ENCODE measurements at regions not wholly inside any gene's neighbourhood (a gene's known extent, or its start where the extent isn't known, plus 50 kb on each side); places are given as distances from the start of the nearest gene placed in this dataset.

- H2BK15ac ChIP-seq (ENCODE audit: low read length): no peak overlapping the region
- H2AFZ ChIP-seq (ENCODE audit: low read length): no peak overlapping the region
- TF ChIP-seq TCF12 (IDR thresholded peaks at IDR 0.05; ENCODE audit: low read depth, low read length) (no peak), JUN (IDR thresholded peaks at IDR 0.05; ENCODE audit: low read depth, low read length) (no peak), SP2 (IDR thresholded peaks at IDR 0.05; ENCODE audit: low read length) (no peak), HDAC6 (IDR thresholded peaks at IDR 0.05; ENCODE audit: low read depth, low read length) (no peak), POLR2AphosphoS5 (IDR thresholded peaks at IDR 0.05; ENCODE audit: low read depth, low read length) (no peak), RFX5 (IDR thresholded peaks at IDR 0.05; ENCODE audit: borderline replicate concordance, low read depth, low read length) (peak; percentile 72)
- H4K91ac ChIP-seq (replicated peaks; ENCODE audit: insufficient read length, low read length): no peak overlapping the region
- H3K27me3 ChIP-seq (replicated peaks in 1 of 4; ENCODE audit: control insufficient read depth in 3 of 4, extremely low read depth in 1 of 4, insufficient read depth in 3 of 4, low read length in 3 of 4): no peaks in the 10 kb centered on the region
- no peak overlapping the region for H2BK12ac ChIP-seq (ENCODE audit: low read depth, low read length)
- FAIRE-seq (no peak), DNase-seq (ENCODE audit: low read depth in 1 of 2, low spot score in 2 of 2) (no peak)
- H3K23me2 ChIP-seq (ENCODE audit: low read depth, low read length): peaks cover 2% of the 10 kb centered on the region; the same call in 1 of the 2 replicates
- no peaks in the 10 kb centered on the region for H3K4me1 ChIP-seq (replicated peaks in 1 of 4; ENCODE audit: control insufficient read depth in 3 of 4, insufficient read depth in 4 of 4, low read length in 3 of 4)
- H4K20me1 ChIP-seq (replicated peaks in 1 of 2; ENCODE audit: control insufficient read depth in 1 of 2, insufficient read depth in 2 of 2, low read length in 2 of 2): no peaks in the 10 kb centered on the region
- ChIA-PET CTCF (ENCODE audit: partially characterized antibody) (interaction anchor here (0.6 kb wide), 1 partner anchor 245 kb away, joined by 3 read pairs; no protein-coding TSS in a partner anchor), POLR2A (ENCODE audit: partially characterized antibody) (no interaction called here)
- no peak overlapping the region for H3K4me2 ChIP-seq (ENCODE audit: insufficient read depth in 1 of 2, low read depth in 2 of 2, low read length in 2 of 2)
- H4K5ac ChIP-seq (ENCODE audit: insufficient read length, low read depth, low read length): no peak overlapping the region
- H3K27ac ChIP-seq (ENCODE audit: low read depth, low read length): no peak overlapping the region
- H3K56ac ChIP-seq (replicated peaks; ENCODE audit: insufficient read length, low read depth, low read length): no peak overlapping the region
- no peaks in the 10 kb centered on the region for H3K36me3 ChIP-seq (ENCODE audit: control insufficient read depth in 2 of 4, insufficient read depth in 4 of 4, low read length in 3 of 4)
- no peak overlapping the region for H2BK120ac ChIP-seq (replicated peaks; ENCODE audit: low read depth, low read length)
- no peaks in the 10 kb centered on the region for H3K79me1 ChIP-seq (ENCODE audit: low read depth, low read length)
- no peak overlapping the region for H2AK5ac ChIP-seq (ENCODE audit: low read depth, low read length)
- 93% methylated on average over 7 of the region's 7 CpGs; no CpG with 5 or more reads in 1 of the 2 experiments for WGBS, 2 experiments (ENCODE audit: extremely low coverage in 1 of 2, insufficient coverage in 1 of 2, insufficient read length in 1 of 2, insufficient replicate concordance in 2 of 2, low coverage in 1 of 2, low lambda C conversion rate in 2 of 2, missing lambda C conversion rate in 1 of 2)
- H3K14ac ChIP-seq (ENCODE audit: insufficient read length): no peak overlapping the region
- no peak overlapping the region for H4K8ac ChIP-seq (ENCODE audit: extremely low read depth, insufficient read depth, low read length)
- no peak overlapping the region for H2BK5ac ChIP-seq (ENCODE audit: low read depth, low read length)
- H3K4me3 ChIP-seq (ENCODE audit: extremely low read depth in 1 of 4, insufficient read depth in 2 of 4, low read depth in 3 of 4, low read length in 4 of 4): no peak overlapping the region
- H3K79me2 ChIP-seq (ENCODE audit: control insufficient read depth in 1 of 2, insufficient read depth in 2 of 2, low read length in 2 of 2): no peaks in the 10 kb centered on the region
- no peak overlapping the region for H3K23ac ChIP-seq (ENCODE audit: insufficient read length)
- no peaks in the 10 kb centered on the region for H3K9me3 ChIP-seq (ENCODE audit: insufficient read depth in 2 of 2, low read depth in 1 of 2, low read length in 1 of 2)
- H3K18ac ChIP-seq (ENCODE audit: extremely low read depth, low read length): no peak overlapping the region
- no peak overlapping the region for H3K9ac ChIP-seq (replicated peaks in 1 of 4; ENCODE audit: extremely low read depth in 1 of 4, low read depth in 3 of 4, low read length in 3 of 4)
- no peak overlapping the region for H3K4ac ChIP-seq (replicated peaks; ENCODE audit: insufficient read length, low read depth, low read length)
- H2BK20ac ChIP-seq (ENCODE audit: low read length): no peak overlapping the region
These were observed 66.5 kb downstream of the RNF6 start for GRCh38 chr13:26155568-26155967.

Measured in H1 (cell line).